NCI-H2227 (cell line): ENCODE measurements at regions not wholly inside any gene's neighbourhood (a gene's known extent, or its start where the extent isn't known, plus 50 kb on each side); places are given as distances from the start of the nearest gene placed in this dataset.
"Not testable (repeated sequence)": the region's sequence is repeated elsewhere in the genome, so short reads cannot be mapped to it uniquely, and the experiment has no call there.

ENCODE experiments used
- DNase-seq: peaks from one replicate; lab custom pipeline; 2025; ENCODE audit not compliant: unreplicated experiment; lab: John Stamatoyannopoulos, UW

DNA sequence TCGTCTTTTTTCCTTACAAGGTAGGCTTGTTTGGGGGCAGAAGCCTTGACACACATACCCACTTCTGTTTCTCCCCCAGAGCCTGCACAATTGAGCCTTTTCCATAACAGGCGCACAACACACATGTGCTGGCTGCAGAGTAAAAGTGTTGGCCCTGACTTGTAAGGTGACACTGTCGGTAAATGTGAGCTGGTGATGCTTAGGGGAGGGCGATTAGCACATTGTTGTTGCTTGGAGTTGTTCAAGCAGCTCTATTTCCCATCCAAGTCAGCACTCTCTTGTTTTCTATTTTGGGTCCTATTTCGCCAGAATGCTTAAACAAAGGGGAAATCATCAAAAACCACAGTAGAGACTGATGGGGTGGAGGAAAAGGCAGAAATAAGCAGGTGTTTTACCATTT is 51.9 kb upstream of the PTPRJ start:
- no peak for DNase-seq

DNA sequence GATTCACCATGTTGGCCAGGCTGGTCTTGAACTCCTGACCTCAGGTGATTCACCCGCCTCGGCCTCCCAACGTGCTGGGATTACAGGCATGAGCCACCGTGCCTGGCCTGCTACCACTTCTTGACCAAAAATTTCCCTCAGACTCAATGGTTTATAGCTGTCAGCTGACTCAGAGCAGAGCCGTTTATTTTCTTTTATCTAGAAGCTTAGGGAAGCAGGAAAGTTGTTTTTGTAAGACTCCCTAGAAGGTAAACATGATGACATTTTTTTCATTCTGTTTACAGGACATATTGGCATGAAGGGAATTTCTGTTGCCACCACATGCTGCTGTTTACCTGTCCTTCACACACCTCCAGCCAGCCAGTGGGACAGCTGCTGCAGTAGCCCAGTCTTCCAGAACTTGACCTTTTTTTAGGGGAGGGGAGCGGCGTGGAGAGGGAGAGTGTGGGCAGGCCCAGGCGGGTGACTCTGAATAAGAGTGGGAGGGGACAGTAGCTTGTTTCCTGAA is 56.1 kb upstream of the PTPRJ start:
- DNase-seq = no peak

DNA sequence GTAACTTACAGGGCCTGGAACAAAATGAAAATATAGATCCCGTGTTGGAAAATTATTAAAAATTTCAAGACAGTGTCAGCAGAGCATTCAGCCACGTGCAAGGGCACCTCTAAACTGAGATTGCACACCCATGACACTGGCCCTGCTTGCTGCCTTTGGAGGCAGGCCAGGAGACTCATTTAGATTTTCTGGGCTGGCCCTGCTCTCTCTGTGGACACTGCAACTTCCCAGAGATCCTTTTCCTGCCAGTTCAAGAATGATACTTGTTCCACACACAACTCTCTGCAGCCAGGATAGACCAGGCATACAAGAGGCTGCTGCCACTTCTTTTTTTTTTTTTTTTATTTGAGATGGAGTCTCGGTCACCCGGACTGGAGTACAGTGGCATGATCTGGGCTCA is 56.7 kb upstream of the PTPRJ start:
- DNase-seq = no peak

DNA sequence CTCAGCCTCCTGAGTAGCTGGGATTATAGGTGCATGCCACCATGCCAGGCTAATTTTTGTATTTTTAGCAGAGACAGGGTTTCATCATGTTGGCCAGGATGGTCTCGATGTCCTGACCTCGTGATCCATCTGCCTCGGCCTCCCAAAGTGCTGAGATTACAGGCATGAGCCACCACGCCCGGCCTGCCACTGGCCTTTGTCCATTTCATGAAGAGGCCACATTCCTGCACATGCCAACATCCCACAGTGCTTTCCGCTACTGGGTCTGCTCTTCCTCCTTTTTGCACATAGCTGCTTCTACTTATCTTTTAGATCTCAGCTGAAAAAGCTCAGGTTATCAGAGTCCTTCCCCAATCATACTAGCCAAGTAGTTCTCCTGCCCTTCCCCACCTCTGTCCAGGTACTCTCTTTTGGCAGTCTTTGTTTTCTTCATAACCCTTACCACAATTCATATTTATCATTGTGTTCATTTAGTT is 59.2 kb upstream of the PTPRJ start:
- DNase-seq = not testable (repeated sequence)

DNA sequence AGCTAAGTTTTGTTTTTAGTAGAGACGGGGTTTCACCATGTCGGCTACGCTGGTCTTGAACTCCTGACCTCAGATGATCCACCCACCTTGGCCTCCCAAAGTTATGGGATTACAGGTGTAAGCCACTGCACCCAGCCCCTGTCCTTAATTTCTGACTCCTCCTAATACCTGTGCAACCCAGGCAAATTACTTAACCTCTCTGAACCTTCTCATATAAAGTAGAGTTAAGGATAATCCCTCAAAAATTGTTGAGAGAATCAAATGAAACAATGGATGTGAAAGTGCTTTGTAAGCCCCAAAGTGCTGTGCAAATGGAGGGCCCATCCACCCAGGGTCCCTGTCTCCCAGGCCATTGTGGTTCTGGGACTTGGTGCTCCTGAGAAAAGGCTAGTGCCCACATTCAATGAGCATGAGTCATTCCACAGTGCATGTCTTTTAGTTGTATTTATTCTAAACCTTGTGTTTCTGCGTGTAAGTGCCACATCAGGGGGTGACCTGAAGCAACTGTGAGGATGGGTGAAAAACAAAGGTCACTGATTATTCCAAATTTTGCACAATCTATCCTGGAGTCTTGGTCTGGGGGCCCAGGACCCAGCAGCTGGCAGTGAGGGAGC is 61.4 kb upstream of the PTPRJ start:
- DNase-seq = no peak

DNA sequence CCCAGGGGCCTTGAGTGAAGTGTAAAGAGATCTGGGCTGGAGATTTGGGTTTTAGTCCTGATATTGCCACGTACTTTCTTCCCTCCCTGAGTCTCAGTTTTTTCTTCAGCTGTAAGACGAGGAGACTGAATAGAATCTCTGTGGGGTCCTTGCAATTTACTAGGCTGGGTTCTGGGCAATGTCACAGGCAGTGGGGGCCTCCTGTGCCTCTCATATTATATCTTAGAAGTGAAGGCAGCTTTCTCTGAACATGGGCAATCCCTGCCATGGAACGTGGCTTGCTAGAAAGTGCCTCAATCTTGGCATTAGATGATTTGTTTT is 62.0 kb upstream of the PTPRJ start:
- DNase-seq = no peak

DNA sequence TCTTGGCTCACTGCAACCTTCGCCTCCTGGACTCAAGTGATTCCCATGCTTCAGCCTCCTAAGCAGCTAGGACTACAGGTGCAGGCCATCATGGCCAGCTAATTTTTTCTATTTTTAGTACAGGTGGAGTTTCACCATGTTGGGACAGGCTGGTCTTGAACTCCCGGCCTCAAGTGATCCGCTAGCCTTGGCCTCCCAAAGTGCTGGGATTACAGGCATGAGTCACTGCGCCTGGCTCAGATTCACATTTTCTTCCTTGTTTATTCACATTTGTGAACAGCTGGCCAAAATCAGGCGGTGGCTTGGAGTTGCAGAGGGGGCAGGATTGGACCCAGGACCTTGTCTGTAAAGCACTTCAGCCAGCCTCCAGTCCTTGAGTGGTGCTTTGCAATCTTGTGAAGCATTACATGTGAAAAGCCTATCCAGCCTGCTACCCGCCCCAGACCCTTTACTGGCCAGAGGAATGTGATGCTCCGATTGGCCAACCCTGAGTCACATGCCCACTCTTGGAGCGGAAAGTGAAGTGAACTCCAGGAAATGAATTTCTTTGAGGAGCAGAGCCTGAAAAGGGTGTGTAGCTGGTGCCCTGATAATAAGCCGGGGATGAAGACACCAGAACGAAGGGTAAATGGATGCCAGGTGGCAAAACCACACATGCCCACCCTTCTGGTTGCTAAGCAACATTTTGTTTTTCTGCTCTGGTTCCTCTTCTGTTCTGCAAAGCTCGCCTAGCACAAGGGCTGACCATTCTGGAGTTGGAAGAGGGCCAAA is 62.6 kb upstream of the PTPRJ start:
- peak; percentile 64 for DNase-seq

DNA sequence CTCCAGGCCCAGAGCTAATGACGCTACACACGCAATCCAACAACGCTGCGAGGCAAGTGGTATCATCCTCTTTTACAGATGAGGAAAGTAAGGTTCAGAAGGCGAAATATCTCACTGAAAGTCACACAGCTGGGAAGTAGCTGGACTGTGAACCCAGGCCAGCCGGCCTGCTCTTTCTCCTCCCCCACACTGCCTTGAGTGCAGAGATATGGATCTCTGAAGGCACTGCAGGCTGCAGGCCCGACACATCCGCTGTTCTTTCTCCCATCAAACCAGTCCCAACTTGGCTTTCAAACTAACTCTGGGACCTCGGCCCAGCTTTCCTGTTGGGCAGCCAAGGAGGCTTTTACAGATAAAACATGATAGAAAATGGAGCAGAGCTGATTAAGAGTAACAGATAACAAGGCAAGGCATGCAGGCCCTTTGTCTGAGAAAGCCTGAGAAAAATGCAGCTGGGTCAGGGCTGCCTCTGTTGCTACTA is 64.0 kb upstream of the PTPRJ start:
- no peak for DNase-seq

DNA sequence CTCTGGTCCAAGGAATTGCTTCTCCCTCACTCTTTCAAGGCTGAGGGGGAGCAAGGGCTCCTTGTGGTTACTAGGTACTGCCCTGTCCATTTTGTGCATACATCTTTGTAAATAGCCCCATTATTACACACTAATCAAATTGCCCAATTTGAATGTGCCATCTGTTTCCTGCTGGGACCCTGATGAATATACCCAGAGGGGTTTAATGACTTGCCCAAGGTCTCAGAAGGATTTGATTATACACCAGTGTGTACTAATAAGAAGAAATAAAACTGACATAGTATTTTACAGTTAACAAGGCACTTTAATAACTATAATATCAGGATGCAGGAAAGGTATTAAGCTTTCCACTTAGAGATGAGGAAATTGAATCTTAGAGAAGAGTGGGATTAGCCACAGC is 64.6 kb upstream of the PTPRJ start:
- peak; percentile 48 for DNase-seq

DNA sequence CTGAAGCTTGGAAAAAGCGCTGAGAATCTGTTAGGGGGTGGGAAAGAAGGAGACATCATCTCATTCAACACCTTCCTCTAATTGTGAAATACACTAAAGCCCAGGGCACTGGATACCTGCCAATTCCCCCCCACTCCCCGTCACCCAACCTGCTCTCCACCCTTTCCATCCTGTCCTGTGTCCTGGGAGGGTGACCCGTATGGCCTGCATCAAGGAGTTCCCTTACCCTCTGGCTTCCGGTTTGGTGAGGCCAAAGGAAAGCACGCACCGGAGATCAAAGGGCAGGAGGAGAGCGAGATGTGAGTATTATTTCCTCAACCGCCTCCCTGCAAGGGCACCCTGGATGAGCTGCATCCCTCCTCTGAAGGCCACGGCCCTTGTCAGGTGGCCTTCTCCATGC is 65.0 kb upstream of the PTPRJ start:
- peak; percentile 47 for DNase-seq

DNA sequence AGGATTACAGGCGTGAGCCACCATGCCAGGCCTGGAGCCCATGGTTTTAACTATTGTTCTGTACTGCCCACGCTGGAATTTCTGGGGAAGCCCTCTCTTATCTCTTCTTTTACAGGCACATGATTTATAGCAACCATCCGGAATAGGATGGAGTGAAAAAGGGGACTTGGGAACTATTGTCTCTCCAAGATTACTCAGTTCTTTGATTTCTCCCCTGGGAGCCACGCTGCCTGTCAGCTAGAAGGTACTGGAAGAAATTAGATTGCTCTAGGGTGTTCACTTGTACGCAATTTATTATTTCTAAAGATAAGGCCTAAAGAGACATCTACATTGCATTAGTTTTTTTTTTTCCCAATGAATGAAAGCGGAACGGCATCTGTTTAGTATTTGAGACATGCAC is 65.6 kb upstream of the PTPRJ start:
- no peak for DNase-seq

DNA sequence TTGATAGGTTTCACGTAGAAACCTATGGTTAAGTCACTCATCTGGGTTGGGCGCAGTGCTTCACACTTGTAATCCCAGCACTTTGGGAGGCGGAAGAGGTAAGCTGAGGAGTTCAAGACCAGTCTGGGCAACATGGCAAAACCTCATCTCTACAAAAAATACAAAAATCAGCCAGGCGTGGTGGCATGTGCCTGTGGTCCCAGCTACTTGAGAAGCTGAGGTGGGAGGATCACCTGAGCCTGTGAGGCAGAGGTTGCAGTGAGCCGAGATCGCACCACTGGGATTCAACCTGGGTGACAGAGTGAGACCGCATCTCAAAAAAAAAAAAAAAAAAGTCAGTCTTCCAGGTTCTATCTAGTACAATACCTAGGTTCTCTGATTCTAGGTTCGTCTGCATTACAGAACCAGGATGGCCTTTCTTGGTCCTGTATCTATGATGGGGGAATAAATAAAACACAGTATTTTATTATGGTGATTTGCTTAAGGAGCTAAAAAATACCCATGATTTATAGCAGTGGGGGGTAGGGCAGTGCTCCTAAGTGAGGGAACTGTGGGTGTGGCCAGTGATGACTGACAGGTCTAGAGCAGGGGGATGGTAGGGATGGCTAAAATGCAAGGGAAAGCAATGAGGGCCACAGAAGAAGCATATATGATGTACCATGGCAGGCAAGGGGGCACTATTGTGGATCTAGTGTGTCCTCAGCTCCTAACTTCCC is 65.5 kb upstream of the NUP160 start:
- DNase-seq = no peak

DNA sequence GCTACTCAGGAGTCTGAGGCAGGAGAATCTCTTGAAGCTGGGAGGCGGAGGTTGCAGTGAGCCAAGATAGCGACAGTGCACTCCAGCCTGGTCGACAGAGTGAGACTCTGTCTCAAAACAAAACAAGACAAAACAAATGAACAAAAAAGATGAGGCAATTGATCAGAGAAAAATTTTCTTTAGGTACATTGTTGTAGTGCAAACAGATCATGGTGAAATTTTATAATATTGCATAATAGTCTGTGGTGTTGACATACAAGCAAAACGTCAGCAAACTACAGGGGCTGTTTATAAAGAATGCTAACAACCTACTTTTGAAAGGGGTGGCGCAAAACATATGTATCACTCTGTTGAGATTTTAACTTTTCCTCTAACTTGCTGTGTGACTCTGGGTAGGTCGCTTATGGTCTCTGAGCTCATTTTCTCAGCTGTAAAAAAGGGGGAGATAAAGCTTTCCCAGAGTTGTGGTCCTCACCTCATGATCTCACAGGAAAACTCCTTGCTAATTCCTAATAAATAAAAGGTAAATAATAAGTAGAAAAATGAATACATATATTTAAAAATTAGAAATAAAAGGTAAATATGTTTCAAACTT is 64.8 kb upstream of the NUP160 start:
- no peak for DNase-seq

DNA sequence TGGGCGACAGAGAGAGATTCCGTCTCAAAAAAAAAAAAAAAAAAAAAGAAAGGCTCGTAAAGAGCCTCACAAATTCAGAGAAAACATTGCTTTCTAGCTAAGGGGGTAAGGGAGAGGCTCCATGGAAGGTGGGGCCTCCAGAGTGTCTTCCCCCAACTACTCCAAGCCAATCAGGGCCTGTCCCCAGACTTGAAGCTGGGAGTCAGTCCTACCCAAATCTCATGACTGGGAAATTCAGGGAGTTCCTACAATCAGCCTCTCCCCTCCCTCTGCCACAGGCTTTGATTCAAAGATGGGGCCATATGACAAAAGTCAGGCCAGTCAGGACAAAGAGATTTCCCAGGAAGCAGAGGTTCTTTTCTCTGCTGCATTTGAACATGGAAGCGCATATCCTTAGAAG is 63.0 kb upstream of the NUP160 start:
- DNase-seq = no peak

DNA sequence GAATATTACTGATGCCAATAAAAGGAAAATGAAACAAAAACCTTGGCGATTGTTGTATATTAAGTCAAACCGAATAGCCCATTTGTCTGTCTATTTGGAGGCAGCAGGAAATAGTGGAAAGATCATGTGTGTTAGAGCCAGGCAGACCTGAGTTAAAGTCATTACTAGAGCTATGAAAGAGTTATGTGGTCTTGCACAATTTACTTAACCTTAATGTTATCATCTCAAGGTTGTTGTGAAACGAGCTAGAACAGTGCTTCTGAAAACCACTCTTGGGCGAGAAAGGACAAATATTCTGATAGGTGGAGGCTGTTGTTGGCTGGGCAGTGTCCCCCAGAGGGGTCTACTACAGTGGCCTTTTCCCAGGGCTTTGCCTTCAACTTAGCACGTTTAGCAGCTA is 60.0 kb upstream of the NUP160 start:
- no peak for DNase-seq

DNA sequence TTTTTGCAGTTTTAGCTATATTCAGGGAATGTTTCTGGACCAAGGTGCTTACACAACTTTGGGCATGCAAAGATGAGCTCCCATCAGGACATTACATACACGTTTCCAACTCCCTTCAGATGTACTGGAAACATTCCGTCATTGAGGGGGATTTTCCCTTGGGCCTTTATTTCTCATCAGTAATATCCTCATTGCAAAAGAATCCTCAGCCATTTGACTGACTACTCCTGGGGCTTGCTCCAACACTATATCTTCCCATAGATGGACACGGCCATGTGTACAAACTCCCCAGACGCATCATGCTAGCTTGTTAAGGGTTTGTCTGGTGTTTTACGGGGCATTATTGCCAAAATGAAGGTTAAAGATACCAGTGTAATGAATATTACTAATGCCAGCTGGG is 59.3 kb upstream of the NUP160 start:
- no peak for DNase-seq

DNA sequence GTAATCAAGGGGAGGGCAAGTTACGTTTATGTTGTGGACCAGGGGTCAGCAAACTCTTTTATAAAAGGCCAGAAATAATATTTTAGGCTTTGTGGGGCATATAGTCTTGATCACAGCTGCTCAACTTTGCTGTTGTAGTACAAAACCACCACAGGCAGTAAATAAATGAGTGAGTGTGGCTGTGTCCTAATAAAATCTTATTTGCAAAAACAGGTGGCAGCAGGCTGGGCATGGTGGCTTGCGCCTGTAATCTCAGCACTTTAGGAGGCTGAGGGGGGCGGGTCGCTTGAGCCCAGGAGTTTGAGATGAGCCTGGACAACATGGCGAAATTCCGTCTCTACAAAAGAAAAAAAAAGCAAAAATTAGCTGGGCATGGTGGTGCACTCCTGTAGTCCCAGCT is 57.9 kb upstream of the NUP160 start:
- DNase-seq = no peak

DNA sequence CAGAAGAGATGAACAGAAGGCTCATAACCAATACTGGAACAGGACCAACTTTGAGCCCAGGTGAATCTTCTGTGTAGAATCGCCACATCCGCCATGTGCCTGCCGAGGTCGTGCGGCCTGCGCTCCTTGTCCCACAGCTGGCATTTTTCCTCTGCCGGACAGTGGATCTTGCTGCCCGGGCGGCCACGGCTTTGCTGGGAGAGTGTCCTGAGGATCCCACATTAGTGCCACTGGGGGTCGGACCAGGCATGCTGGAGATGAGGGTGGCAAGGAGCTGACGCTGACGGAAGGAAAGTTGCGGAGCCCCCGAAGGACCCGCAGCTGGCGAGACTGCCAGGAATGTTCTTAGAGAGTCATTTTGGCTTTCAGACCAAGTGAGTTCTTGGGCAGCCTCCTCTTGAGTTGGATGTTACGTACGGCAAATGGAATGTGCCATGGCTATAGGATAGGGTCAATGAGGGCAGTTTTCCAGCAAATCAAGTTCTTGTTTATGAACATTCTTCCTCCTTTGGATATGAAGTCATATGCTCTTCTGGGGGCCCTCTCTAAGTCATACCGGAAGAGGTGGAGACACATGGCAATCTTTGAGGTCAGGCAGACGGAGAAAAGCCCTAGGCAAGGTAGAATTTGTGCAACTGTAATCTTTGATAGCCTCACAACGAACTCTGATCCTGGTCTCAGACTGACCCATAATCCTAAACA is 57.4 kb upstream of the NUP160 start:
- no peak for DNase-seq

DNA sequence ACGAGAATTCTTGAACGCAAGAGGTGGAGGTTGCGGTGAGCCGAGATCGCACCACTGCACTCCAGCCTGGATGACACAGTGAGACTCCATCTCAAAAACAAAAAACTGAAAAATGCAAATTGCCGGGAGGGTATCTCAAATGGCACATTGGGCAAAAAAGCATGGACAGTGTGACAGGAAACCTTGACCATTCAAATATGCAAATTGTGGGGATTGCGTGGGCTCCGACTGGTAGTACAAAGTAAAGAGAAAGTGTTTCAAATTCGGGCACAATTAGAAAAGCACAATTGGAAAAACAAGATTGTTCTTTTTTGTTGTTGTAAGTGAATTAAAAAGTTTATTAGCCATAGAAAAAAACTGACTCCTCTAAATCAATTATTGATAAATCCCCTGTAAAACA is 56.7 kb upstream of the NUP160 start:
- DNase-seq = no peak

DNA sequence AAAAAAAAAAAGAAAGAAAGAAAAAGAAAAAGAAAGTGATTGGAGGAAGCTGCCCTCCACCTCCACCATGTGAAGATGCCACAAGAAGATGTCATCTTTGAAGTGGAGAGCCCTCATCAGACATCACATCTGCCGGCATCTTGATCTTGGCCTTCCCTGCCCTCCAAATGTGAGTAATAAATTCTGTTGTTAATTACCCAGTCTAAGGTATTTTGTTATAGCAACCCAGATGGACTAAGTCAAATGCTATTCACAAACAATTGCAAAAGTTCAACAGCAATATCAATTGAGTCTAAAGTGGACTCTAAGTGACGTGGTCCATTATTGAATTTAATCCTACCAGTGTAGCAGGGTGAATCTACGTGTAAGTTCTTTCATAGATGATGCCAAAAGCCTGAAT is 55.9 kb upstream of the NUP160 start:
- DNase-seq = no peak

DNA sequence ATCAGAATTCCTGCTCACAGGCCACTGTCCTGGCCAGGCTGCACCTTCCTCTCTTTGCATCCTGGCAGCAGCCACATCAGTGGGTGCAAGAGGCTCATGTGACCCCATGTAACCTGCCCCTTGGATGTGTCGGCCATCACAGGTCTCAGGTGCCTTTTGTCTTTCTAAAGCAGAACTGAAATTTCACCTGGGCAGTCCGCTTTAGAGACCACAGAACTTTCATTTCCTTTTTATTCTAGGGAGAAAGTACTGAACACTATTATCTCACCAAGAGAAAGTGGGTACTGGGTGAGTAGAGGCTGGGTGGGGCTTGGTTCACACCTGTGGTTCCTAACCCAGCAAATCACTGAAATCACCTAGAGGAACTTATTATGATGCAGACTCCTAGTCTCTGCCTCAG is 51.7 kb upstream of the NUP160 start:
- no peak for DNase-seq
